GM12878 (cell line): ENCODE measurements at regions not wholly inside any gene's neighbourhood (a gene's known extent, or its start where the extent isn't known, plus 50 kb on each side); places are given as distances from the start of the nearest gene placed in this dataset.

Experiments used
- ATAC-seq: fragments of 200-7000 bp; cut with Tn5 transposase; 3 replicates; pipeline ENCODE4 v1.9.1; 2020; ENCODE audit warnings: mild to moderate bottlenecking, moderate library complexity
- BruUV-seq: library from RNA; stranded (reverse); fragments of 400-500 nt; replicated peaks from 2 replicates; lab custom pipeline; 2021; lab: Mats Ljungman, UMichigan
- CTCF ChIA-PET: fragments of 300-600 bp; sonication (Branson Sonifier 250); formaldehyde crosslinking; extraction: SDS; loops from one replicate; lab custom pipeline; 2021; ENCODE audit warnings: inconsistent platforms; lab: Yijun Ruan, JAX
- POLR2A ChIA-PET: fragments of 350-600 bp; formaldehyde crosslinking; extraction: SDS; loops from one replicate; lab custom pipeline; 2021; ENCODE audit warnings: inconsistent platforms; lab: Charles Lee
- RAD21 ChIA-PET: fragments of 300-600 bp; sonication (Branson Sonifier 250); formaldehyde crosslinking; loops from one replicate; lab custom pipeline; 2023; ENCODE audit warnings: antibody characterized with exemption; ENCODE audit not compliant: unreplicated experiment; lab: Charles Lee
- SMC1A ChIA-PET: fragments of 300-600 bp; sonication (Branson Sonifier 250); formaldehyde crosslinking; loops from one replicate; lab custom pipeline; 2023; ENCODE audit not compliant: unreplicated experiment, uncharacterized antibody; lab: Charles Lee
- DNase-seq: peaks from one replicate; pipeline ENCODE4 v3.0.0-alpha.2; 2011; ENCODE audit warnings: low read depth, low spot score
- FAIRE-seq: peaks from 3 replicates; lab custom pipeline; 2011; peaks lifted over from hg19 to GRCh38; lab: Jason Lieb, UNC
- H2AFZ ChIP-seq: 2 replicates; pipeline ENCODE4 v1.6.0; 2011; ENCODE audit warnings: low read depth, low read length, control low read depth; ENCODE audit not compliant: control insufficient read depth
- H3K27ac ChIP-seq: 2 replicates; pipeline ENCODE4 v1.5.1; 2011; ENCODE audit warnings: control low read depth; ENCODE audit not compliant: control insufficient read depth, insufficient read depth
- H3K27me3 ChIP-seq, 2 experiments: replicated peaks in 1 of 2; 2 replicates each; pipeline versions ENCODE4 v1.6.0 to v1.6.1; 2011; ENCODE audit warnings: low read length in 1 of 2; ENCODE audit not compliant: control insufficient read depth in 2 of 2, insufficient read depth in 2 of 2
- H3K36me3 ChIP-seq, 2 experiments: 2 replicates each; pipeline ENCODE4 v1.5.1; 2011; ENCODE audit warnings: low read length in 1 of 2; ENCODE audit not compliant: control insufficient read depth in 2 of 2, insufficient read depth in 2 of 2
- H3K4me1 ChIP-seq: 2 replicates; pipeline ENCODE4 v1.6.1; 2011; ENCODE audit warnings: mild to moderate bottlenecking, low read length, moderate library complexity, mixed read lengths; ENCODE audit not compliant: control insufficient read depth, insufficient read depth
- H3K4me2 ChIP-seq: 2 replicates; pipeline ENCODE4 v1.6.0; 2011; ENCODE audit warnings: control low read depth; ENCODE audit not compliant: control insufficient read depth, insufficient read depth
- H3K4me3 ChIP-seq: fragments of 200-600 bp; sonication (generic); 2 replicates; pipeline ENCODE4 v1.5.1; 2016
- H3K79me2 ChIP-seq: 2 replicates; pipeline ENCODE4 v1.6.0; 2011; ENCODE audit warnings: low read length; ENCODE audit not compliant: control insufficient read depth, insufficient read depth
- H3K9ac ChIP-seq: 2 replicates; pipeline ENCODE4 v1.8.0; 2011; ENCODE audit warnings: low read length, control low read depth, mixed read lengths; ENCODE audit not compliant: control insufficient read depth, insufficient read depth
- H3K9me3 ChIP-seq: replicated peaks from 3 replicates; pipeline ENCODE4 v1.5.1; 2011; ENCODE audit warnings: mild to moderate bottlenecking, low read length; ENCODE audit not compliant: control insufficient read depth, insufficient read depth
- H4K20me1 ChIP-seq: 2 replicates; pipeline ENCODE4 v1.6.0; 2011; ENCODE audit not compliant: control insufficient read depth, insufficient read depth
- CEBPB ChIP-seq, 2 experiments: fragments of 150-350 bp in 1 of 2; IDR thresholded peaks; 2 replicates each; pipeline ENCODE4 v1.6.1; 2012 to 2014; ENCODE audit warnings: low read depth in 2 of 2, low read length in 2 of 2, borderline replicate concordance in 1 of 2, inconsistent platforms in 1 of 2
- LARP7 ChIP-seq: fragments of 450-650 bp; IDR thresholded peaks from 2 replicates; pipeline ENCODE4 v1.6.1; 2017; ENCODE audit warnings: mild to moderate bottlenecking
- POLR2A ChIP-seq: IDR thresholded peaks from 2 replicates; pipeline ENCODE4 v1.6.1; 2011; ENCODE audit warnings: low read depth, mild to moderate bottlenecking, low read length
- RBBP5 ChIP-seq: fragments of 200-600 bp; sonication (generic); conservative IDR thresholded peaks from 2 replicates; pipeline ENCODE4 v1.6.1; 2016
- SREBF2 ChIP-seq: IDR thresholded peaks from 2 replicates; pipeline ENCODE4 v1.6.1; 2012; ENCODE audit warnings: mild to moderate bottlenecking, low read length
- ZNF24 ChIP-seq: fragments of 450-650 bp; IDR thresholded peaks from 2 replicates; pipeline ENCODE4 v1.6.1; 2017; ENCODE audit warnings: antibody characterized with exemption, mild to moderate bottlenecking
- WGBS: methylation state at CpG from one replicate; pipeline ENCODE4 v1.1.6; 2016; ENCODE audit warnings: low lambda C conversion rate; ENCODE audit not compliant: insufficient replicate concordance, insufficient coverage; ENCODE audit errors: missing lambda C conversion rate; 5-methylcytosine and 5-hydroxymethylcytosine counted together
- in situ Hi-C: fragments of 300-500 bp; cut with MboI; formaldehyde crosslinking; loops from 9 replicates; pipeline ENCODE4 v1.14.3; 2018; ENCODE audit warnings: mixed read lengths
- intact Hi-C: fragments of 100-400 bp; cut with micrococcal nuclease; formaldehyde crosslinking; loops from one replicate; pipeline ENCODE4 v1.14.2; 2022; ENCODE audit not compliant: unreplicated experiment
- TF ChIP-seq, protein P1 (sequence below): fragments of 450-650 bp; conservative IDR thresholded peaks from 2 replicates; pipeline ENCODE4 v1.6.1; 2017; ENCODE audit warnings: mild to moderate bottlenecking, moderate library complexity
- TF ChIP-seq, protein P2 (sequence below): fragments of 450-650 bp; IDR thresholded peaks from 2 replicates; pipeline ENCODE4 v1.6.1; 2017; ENCODE audit warnings: antibody characterized with exemption, mild to moderate bottlenecking, moderate library complexity

DNA sequence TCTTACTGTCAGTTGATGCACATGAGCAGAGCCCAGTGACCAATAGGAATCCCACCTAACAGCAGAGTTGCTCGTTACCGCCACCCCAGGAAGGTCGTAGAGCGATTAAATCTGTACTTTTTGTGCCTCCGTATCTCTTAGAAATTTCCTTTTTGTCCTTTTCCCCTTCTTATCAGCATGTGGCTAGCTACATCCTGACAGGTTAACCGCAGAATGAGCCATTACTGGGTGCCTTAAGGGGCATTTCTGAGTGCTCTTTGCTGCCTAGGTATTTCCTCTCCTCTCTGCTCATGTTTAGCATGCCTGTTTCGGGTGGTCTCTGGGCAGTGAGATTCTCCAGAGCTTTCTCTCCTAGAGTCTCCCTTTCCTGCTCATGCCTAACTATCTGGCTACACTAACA lies 530.5 kb downstream of the FAM133A start:
- no peaks in the 10 kb centered on the region for H3K79me2 ChIP-seq
- H3K36me3 ChIP-seq = no peaks in the 10 kb centered on the region
- H3K4me2 ChIP-seq = no peak overlapping the region
- SMC1A ChIA-PET = no interaction called here
- FAIRE-seq = no peak
- H3K4me1 ChIP-seq = no peaks in the 10 kb centered on the region
- POLR2A ChIA-PET = no interaction called here
- no peak overlapping the region for H3K4me3 ChIP-seq
- H3K27ac ChIP-seq = no peak overlapping the region
- intact Hi-C loops = no loop called here
- ATAC-seq = no peak
- no TSS peak for BruUV-seq
- H3K9me3 ChIP-seq = no peaks in the 10 kb centered on the region
- no peak for DNase-seq
- CTCF ChIA-PET = no interaction called here
- no peak overlapping the region for H3K9ac ChIP-seq
- WGBS = 21% methylated on average over 7 of the region's 7 CpGs
- TF ChIP-seq, protein P1, sequence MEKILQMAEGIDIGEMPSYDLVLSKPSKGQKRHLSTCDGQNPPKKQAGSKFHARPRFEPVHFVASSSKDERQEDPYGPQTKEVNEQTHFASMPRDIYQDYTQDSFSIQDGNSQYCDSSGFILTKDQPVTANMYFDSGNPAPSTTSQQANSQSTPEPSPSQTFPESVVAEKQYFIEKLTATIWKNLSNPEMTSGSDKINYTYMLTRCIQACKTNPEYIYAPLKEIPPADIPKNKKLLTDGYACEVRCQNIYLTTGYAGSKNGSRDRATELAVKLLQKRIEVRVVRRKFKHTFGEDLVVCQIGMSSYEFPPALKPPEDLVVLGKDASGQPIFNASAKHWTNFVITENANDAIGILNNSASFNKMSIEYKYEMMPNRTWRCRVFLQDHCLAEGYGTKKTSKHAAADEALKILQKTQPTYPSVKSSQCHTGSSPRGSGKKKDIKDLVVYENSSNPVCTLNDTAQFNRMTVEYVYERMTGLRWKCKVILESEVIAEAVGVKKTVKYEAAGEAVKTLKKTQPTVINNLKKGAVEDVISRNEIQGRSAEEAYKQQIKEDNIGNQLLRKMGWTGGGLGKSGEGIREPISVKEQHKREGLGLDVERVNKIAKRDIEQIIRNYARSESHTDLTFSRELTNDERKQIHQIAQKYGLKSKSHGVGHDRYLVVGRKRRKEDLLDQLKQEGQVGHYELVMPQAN = no peak
- TF ChIP-seq POLR2A = no peak
- no peak for TF ChIP-seq LARP7
- no peak for TF ChIP-seq RBBP5
- TF ChIP-seq ZNF24 = no peak
- TF ChIP-seq, protein P2, sequence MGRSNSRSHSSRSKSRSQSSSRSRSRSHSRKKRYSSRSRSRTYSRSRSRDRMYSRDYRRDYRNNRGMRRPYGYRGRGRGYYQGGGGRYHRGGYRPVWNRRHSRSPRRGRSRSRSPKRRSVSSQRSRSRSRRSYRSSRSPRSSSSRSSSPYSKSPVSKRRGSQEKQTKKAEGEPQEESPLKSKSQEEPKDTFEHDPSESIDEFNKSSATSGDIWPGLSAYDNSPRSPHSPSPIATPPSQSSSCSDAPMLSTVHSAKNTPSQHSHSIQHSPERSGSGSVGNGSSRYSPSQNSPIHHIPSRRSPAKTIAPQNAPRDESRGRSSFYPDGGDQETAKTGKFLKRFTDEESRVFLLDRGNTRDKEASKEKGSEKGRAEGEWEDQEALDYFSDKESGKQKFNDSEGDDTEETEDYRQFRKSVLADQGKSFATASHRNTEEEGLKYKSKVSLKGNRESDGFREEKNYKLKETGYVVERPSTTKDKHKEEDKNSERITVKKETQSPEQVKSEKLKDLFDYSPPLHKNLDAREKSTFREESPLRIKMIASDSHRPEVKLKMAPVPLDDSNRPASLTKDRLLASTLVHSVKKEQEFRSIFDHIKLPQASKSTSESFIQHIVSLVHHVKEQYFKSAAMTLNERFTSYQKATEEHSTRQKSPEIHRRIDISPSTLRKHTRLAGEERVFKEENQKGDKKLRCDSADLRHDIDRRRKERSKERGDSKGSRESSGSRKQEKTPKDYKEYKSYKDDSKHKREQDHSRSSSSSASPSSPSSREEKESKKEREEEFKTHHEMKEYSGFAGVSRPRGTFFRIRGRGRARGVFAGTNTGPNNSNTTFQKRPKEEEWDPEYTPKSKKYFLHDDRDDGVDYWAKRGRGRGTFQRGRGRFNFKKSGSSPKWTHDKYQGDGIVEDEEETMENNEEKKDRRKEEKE = no peak
- TF ChIP-seq SREBF2 = no peak
- no peak for TF ChIP-seq CEBPB (IDR thresholded peaks at IDR 0.05; ENCODE audit: borderline replicate concordance in 1 of 2, low read depth in 2 of 2, low read length in 2 of 2)
- in situ Hi-C loops = no loop called here
- RAD21 ChIA-PET = no interaction called here
- no peaks in the 10 kb centered on the region for H4K20me1 ChIP-seq
- H2AFZ ChIP-seq = no peak overlapping the region
- no peaks in the 10 kb centered on the region for H3K27me3 ChIP-seq
